Neural progenitor cell (in vitro differentiated cells): ENCODE measurements at regions not wholly inside any gene's neighbourhood (a gene's known extent, or its start where the extent isn't known, plus 50 kb on each side); places are given as distances from the start of the nearest gene placed in this dataset.

Experiments used
- CTCF ChIP-seq: fragments of 200-600 bp; sonication (generic); IDR thresholded peaks from 2 replicates; pipeline ENCODE4 v1.5.1; 2017; ENCODE audit warnings: antibody characterized with exemption, mild to moderate bottlenecking
- EZH2 ChIP-seq: fragments of 200-600 bp; sonication (generic); IDR thresholded peaks from 2 replicates; pipeline ENCODE4 v1.6.1; 2017; ENCODE audit warnings: antibody characterized with exemption, mild to moderate bottlenecking, moderate library complexity

DNA sequence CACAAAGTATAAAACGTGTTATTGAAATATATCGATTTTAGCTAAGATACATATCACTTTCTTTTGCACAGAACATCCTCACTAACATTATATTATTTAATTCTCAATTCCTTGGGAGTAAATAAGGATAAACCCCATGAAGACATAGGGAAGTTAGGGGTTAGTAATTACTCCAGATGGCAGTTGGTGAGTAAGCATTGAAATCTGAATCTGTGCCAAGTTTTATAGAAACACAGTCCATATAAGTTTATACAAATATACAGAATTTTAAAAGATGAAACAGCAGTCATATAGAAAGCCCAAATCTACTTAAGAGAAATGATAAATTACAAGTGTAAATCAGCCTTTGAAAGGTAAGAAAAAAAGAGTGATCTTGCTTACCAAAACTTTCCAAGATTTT, 200.4 kb upstream of the SYT10 start:
- TF ChIP-seq CTCF (no peak), EZH2 (no peak)
